Smooth muscle cell of the brain vasculature (primary cell): ENCODE measurements at regions not wholly inside any gene's neighbourhood (a gene's known extent, or its start where the extent isn't known, plus 50 kb on each side); places are given as distances from the start of the nearest gene placed in this dataset.
"Not testable (repeated sequence)": the region's sequence is repeated elsewhere in the genome, so short reads cannot be mapped to it uniquely, and the experiment has no call there.

Experiments
- DNase-seq: peaks from one replicate; pipeline ENCODE4 v3.0.0-alpha.2; 2012; ENCODE audit warnings: low read depth, low spot score

GRCh38 chr7:22066522-22066921 lies 120.8 kb upstream of the CDCA7L start:
- no peak for DNase-seq

- DNase-seq, result no peak
These were observed 119.1 kb upstream of the CDCA7L start for GRCh38 chr7:22064816-22065215.

- no peak for DNase-seq
These were observed 116.1 kb upstream of the CDCA7L start for GRCh38 chr7:22061775-22062174.

- DNase-seq, result no peak
These were observed 115.2 kb upstream of the CDCA7L start for GRCh38 chr7:22060863-22061262.

- DNase-seq, result no peak
These were observed 114.5 kb upstream of the CDCA7L start for GRCh38 chr7:22060197-22060596.

GRCh38 chr7:22055226-22055625 lies 109.5 kb upstream of the CDCA7L start:
- DNase-seq, result no peak

GRCh38 chr7:22052674-22053365 lies 107.1 kb upstream of the CDCA7L start:
- DNase-seq, result no peak

- no peak for DNase-seq
These were observed 106.4 kb upstream of the CDCA7L start for GRCh38 chr7:22051886-22052673.

- no peak for DNase-seq
These were observed 104.2 kb upstream of the CDCA7L start for GRCh38 chr7:22049766-22050500.

GRCh38 chr7:22043367-22043766 lies 97.7 kb upstream of the CDCA7L start:
- no peak for DNase-seq

- no peak for DNase-seq
These were observed 95.4 kb upstream of the CDCA7L start for GRCh38 chr7:22040923-22041595.

- no peak for DNase-seq
These were observed 94.0 kb upstream of the CDCA7L start for GRCh38 chr7:22039670-22040069.

GRCh38 chr7:22032356-22032755 lies 86.7 kb upstream of the CDCA7L start:
- not testable (repeated sequence) for DNase-seq

GRCh38 chr7:22028656-22029055 lies 83.0 kb upstream of the CDCA7L start:
- DNase-seq, result not testable (repeated sequence)

GRCh38 chr7:22027475-22027874 lies 81.8 kb upstream of the CDCA7L start:
- no peak for DNase-seq

GRCh38 chr7:22025983-22026382 lies 80.3 kb upstream of the CDCA7L start:
- DNase-seq, result no peak

GRCh38 chr7:22025075-22025474 lies 79.4 kb upstream of the CDCA7L start:
- DNase-seq, result no peak

- DNase-seq, result no peak
These were observed 74.2 kb upstream of the CDCA7L start for GRCh38 chr7:22019931-22020330.

- no peak for DNase-seq
These were observed 70.8 kb upstream of the CDCA7L start for GRCh38 chr7:22016507-22016906.

GRCh38 chr7:22013711-22014110 lies 68.0 kb upstream of the CDCA7L start:
- DNase-seq, result no peak

GRCh38 chr7:22008683-22009082 lies 63.0 kb upstream of the CDCA7L start:
- no peak for DNase-seq

GRCh38 chr7:22008087-22008486 lies 62.4 kb upstream of the CDCA7L start:
- DNase-seq, result no peak
